GM12878 (cell line): ENCODE measurements at regions not wholly inside any gene's neighbourhood (a gene's known extent, or its start where the extent isn't known, plus 50 kb on each side); places are given as distances from the start of the nearest gene placed in this dataset.
A peak's percentile ranks its signal among the peaks of the same experiment; 100 is the strongest.

Experiments used
- ATAC-seq: fragments of 200-7000 bp; cut with Tn5 transposase; 3 replicates; pipeline ENCODE4 v1.9.1; 2020; ENCODE audit warnings: mild to moderate bottlenecking, moderate library complexity
- BruUV-seq: library from RNA; stranded (reverse); fragments of 400-500 nt; replicated peaks from 2 replicates; lab custom pipeline; 2021; lab: Mats Ljungman, UMichigan
- CTCF ChIA-PET: fragments of 300-600 bp; sonication (Branson Sonifier 250); formaldehyde crosslinking; extraction: SDS; loops from one replicate; lab custom pipeline; 2021; ENCODE audit warnings: inconsistent platforms; lab: Yijun Ruan, JAX
- POLR2A ChIA-PET: fragments of 350-600 bp; formaldehyde crosslinking; extraction: SDS; loops from one replicate; lab custom pipeline; 2021; ENCODE audit warnings: inconsistent platforms; lab: Charles Lee
- RAD21 ChIA-PET: fragments of 300-600 bp; sonication (Branson Sonifier 250); formaldehyde crosslinking; loops from one replicate; lab custom pipeline; 2023; ENCODE audit warnings: antibody characterized with exemption; ENCODE audit not compliant: unreplicated experiment; lab: Charles Lee
- SMC1A ChIA-PET: fragments of 300-600 bp; sonication (Branson Sonifier 250); formaldehyde crosslinking; loops from one replicate; lab custom pipeline; 2023; ENCODE audit not compliant: unreplicated experiment, uncharacterized antibody; lab: Charles Lee
- DNase-seq: peaks from one replicate; pipeline ENCODE4 v3.0.0-alpha.2; 2011; ENCODE audit warnings: low read depth, low spot score
- FAIRE-seq: peaks from 3 replicates; lab custom pipeline; 2011; peaks lifted over from hg19 to GRCh38; lab: Jason Lieb, UNC
- H2AFZ ChIP-seq: 2 replicates; pipeline ENCODE4 v1.6.0; 2011; ENCODE audit warnings: low read depth, low read length, control low read depth; ENCODE audit not compliant: control insufficient read depth
- H3K27ac ChIP-seq: 2 replicates; pipeline ENCODE4 v1.5.1; 2011; ENCODE audit warnings: control low read depth; ENCODE audit not compliant: control insufficient read depth, insufficient read depth
- H3K27me3 ChIP-seq, 2 experiments: replicated peaks in 1 of 2; 2 replicates each; pipeline versions ENCODE4 v1.6.0 to v1.6.1; 2011; ENCODE audit warnings: low read length in 1 of 2; ENCODE audit not compliant: control insufficient read depth in 2 of 2, insufficient read depth in 2 of 2
- H3K36me3 ChIP-seq, 2 experiments: 2 replicates each; pipeline ENCODE4 v1.5.1; 2011; ENCODE audit warnings: low read length in 1 of 2; ENCODE audit not compliant: control insufficient read depth in 2 of 2, insufficient read depth in 2 of 2
- H3K4me1 ChIP-seq: 2 replicates; pipeline ENCODE4 v1.6.1; 2011; ENCODE audit warnings: mild to moderate bottlenecking, low read length, moderate library complexity, mixed read lengths; ENCODE audit not compliant: control insufficient read depth, insufficient read depth
- H3K4me2 ChIP-seq: 2 replicates; pipeline ENCODE4 v1.6.0; 2011; ENCODE audit warnings: control low read depth; ENCODE audit not compliant: control insufficient read depth, insufficient read depth
- H3K4me3 ChIP-seq: fragments of 200-600 bp; sonication (generic); 2 replicates; pipeline ENCODE4 v1.5.1; 2016
- H3K79me2 ChIP-seq: 2 replicates; pipeline ENCODE4 v1.6.0; 2011; ENCODE audit warnings: low read length; ENCODE audit not compliant: control insufficient read depth, insufficient read depth
- H3K9ac ChIP-seq: 2 replicates; pipeline ENCODE4 v1.8.0; 2011; ENCODE audit warnings: low read length, control low read depth, mixed read lengths; ENCODE audit not compliant: control insufficient read depth, insufficient read depth
- H3K9me3 ChIP-seq: replicated peaks from 3 replicates; pipeline ENCODE4 v1.5.1; 2011; ENCODE audit warnings: mild to moderate bottlenecking, low read length; ENCODE audit not compliant: control insufficient read depth, insufficient read depth
- H4K20me1 ChIP-seq: 2 replicates; pipeline ENCODE4 v1.6.0; 2011; ENCODE audit not compliant: control insufficient read depth, insufficient read depth
- BRCA1 ChIP-seq: IDR thresholded peaks from 2 replicates; pipeline ENCODE4 v1.6.1; 2011; ENCODE audit warnings: low read depth, low read length, improper control_type of control experiment
- CTCF ChIP-seq, 3 experiments: IDR thresholded peaks in 2 of 3; conservative IDR thresholded peaks in 1 of 3; 2 replicates each; pipeline ENCODE4 v1.5.1; 2011; ENCODE audit warnings: low read depth in 3 of 3, low read length in 3 of 3, mild to moderate bottlenecking in 3 of 3, control low read depth in 2 of 3, moderate library complexity in 2 of 3, inconsistent platforms in 1 of 3, mixed read lengths in 1 of 3; ENCODE audit not compliant: control insufficient read depth in 2 of 3, insufficient read depth in 1 of 3; ENCODE audit errors: extremely low read depth in 1 of 3
- ELK1 ChIP-seq: IDR thresholded peaks from 2 replicates; pipeline ENCODE4 v1.6.1; 2012; ENCODE audit warnings: low read depth, low read length, improper control_type of control experiment
- HDAC2 ChIP-seq: fragments of 200-600 bp; sonication (generic); IDR thresholded peaks from 2 replicates; pipeline ENCODE4 v1.6.1; 2017
- RELA ChIP-seq: fragments of 450-650 bp; IDR thresholded peaks from 2 replicates; pipeline ENCODE4 v1.8.0; 2014; ENCODE audit warnings: borderline replicate concordance; ENCODE audit not compliant: partially characterized antibody
- RUNX3 ChIP-seq: IDR thresholded peaks from 2 replicates; pipeline ENCODE4 v1.6.1; 2012; ENCODE audit warnings: low read length, inconsistent platforms
- SMC3 ChIP-seq: IDR thresholded peaks from 2 replicates; pipeline ENCODE4 v1.6.1; 2011; ENCODE audit warnings: low read length, improper control_type of control experiment, borderline replicate concordance
- ZNF274 ChIP-seq: IDR thresholded peaks from one replicate; pipeline ENCODE4 v1.8.0; 2011; ENCODE audit not compliant: insufficient read length, insufficient read depth
- ZNF592 ChIP-seq: fragments of 450-650 bp; IDR thresholded peaks from 2 replicates; pipeline ENCODE4 v1.6.1; 2017; ENCODE audit warnings: mild to moderate bottlenecking, moderate library complexity
- WGBS: methylation state at CpG from one replicate; pipeline ENCODE4 v1.1.6; 2016; ENCODE audit warnings: low lambda C conversion rate; ENCODE audit not compliant: insufficient replicate concordance, insufficient coverage; ENCODE audit errors: missing lambda C conversion rate; 5-methylcytosine and 5-hydroxymethylcytosine counted together
- in situ Hi-C: fragments of 300-500 bp; cut with MboI; formaldehyde crosslinking; loops from 9 replicates; pipeline ENCODE4 v1.14.3; 2018; ENCODE audit warnings: mixed read lengths
- intact Hi-C: fragments of 100-400 bp; cut with micrococcal nuclease; formaldehyde crosslinking; loops from one replicate; pipeline ENCODE4 v1.14.2; 2022; ENCODE audit not compliant: unreplicated experiment

GRCh38 chr18:53797998-53798495, 426.4 kb downstream of the MBD2 start:
- DNase-seq: no peak
- Histone ChIP-seq H4K20me1 (no peaks in the 10 kb centered on the region), H3K9me3 (no peaks in the 10 kb centered on the region), H3K4me2 (no peak overlapping the region), H3K27ac (no peak overlapping the region), H3K27me3 (no peaks in the 10 kb centered on the region), H3K79me2 (no peaks in the 10 kb centered on the region), H2AFZ (no peak overlapping the region), H3K4me1 (no peaks in the 10 kb centered on the region), H3K4me3 (no peak overlapping the region), H3K9ac (no peak overlapping the region), H3K36me3 (no peaks in the 10 kb centered on the region)
- BruUV-seq: no TSS peak
- ChIA-PET CTCF (no interaction called here), RAD21 (no interaction called here), POLR2A (no interaction called here), SMC1A (interaction anchor here (0.7 kb wide), 1 partner anchor 131 kb away, joined by 3 read pairs; no protein-coding TSS in a partner anchor)
- intact Hi-C loops (no loop called here), in situ Hi-C loops (no loop called here)
- no peak for TF ChIP-seq ZNF274
- TF ChIP-seq BRCA1: no peak
- no peak for ATAC-seq
- no peak for FAIRE-seq
- 0% methylated on average over 2 of the region's 2 CpGs for WGBS

GRCh38 chr18:53796040-53796729, 428.3 kb downstream of the MBD2 start:
- H3K9ac ChIP-seq: no peak overlapping the region
- ChIA-PET RAD21 (no interaction called here), SMC1A (interaction anchor here (1.0 kb wide), 1 partner anchor 11 kb away, joined by 5 read pairs; no protein-coding TSS in a partner anchor), CTCF (no interaction called here), POLR2A (no interaction called here)
- H3K36me3 ChIP-seq: no peaks in the 10 kb centered on the region
- no TSS peak for BruUV-seq
- in situ Hi-C loops (no loop called here), intact Hi-C loops (no loop called here)
- no peaks in the 10 kb centered on the region for H3K4me1 ChIP-seq
- no peak overlapping the region for H3K4me3 ChIP-seq
- no peak overlapping the region for H3K4me2 ChIP-seq
- H3K27me3 ChIP-seq: no peaks in the 10 kb centered on the region
- WGBS: 22% methylated on average over 1 of the region's 1 CpG
- ATAC-seq (peak; percentile 76), FAIRE-seq (no peak), DNase-seq (no peak)
- no peaks in the 10 kb centered on the region for H4K20me1 ChIP-seq
- no peak overlapping the region for H2AFZ ChIP-seq
- H3K27ac ChIP-seq: no peak overlapping the region
- H3K79me2 ChIP-seq: no peaks in the 10 kb centered on the region
- H3K9me3 ChIP-seq: no peaks in the 10 kb centered on the region
- no peak for TF ChIP-seq ZNF592
- TF ChIP-seq CTCF (IDR thresholded peaks at IDR 0.05 in 2 of 3, conservative IDR thresholded peaks at IDR 0.05 in 1 of 3; ENCODE audit: control insufficient read depth in 2 of 3, extremely low read depth in 1 of 3, insufficient read depth in 1 of 3, low read depth in 3 of 3, low read length in 3 of 3): no peak
- TF ChIP-seq RUNX3: peak; percentile 84
- TF ChIP-seq ELK1: no peak
- TF ChIP-seq HDAC2: no peak
- no peak for TF ChIP-seq SMC3
- no peak for TF ChIP-seq RELA
